ENCODE measurements at regions not wholly inside any gene's neighbourhood (a gene's known extent, or its start where the extent isn't known, plus 50 kb on each side); places are given as distances from the start of the nearest gene placed in this dataset.
"Not testable (repeated sequence)": the region's sequence is repeated elsewhere in the genome, so short reads cannot be mapped to it uniquely, and the experiment has no call there.

DNA sequence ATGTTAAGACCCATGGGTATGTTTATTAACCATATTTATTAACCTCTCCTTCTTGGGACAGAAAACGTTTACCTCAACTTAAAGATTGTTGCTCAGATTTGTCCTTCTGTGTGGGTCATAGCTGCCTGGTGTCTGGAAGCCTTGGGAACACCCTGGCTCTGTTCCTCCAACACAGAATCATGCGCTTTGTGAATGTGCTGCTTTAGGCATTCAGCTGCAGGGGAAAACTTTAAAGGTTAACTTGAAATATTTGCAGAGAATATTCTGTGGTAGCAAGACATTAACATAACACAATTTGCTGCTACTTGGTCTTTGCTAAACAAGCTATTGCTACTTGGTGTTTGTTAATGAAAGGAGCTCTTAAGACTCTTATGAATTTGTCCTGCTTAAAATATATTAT lies 50.5 kb upstream of the THOC3 start:
- not testable (repeated sequence) for DNase-seq (ENCODE audit: low spot score); H3K36me3 ChIP-seq (replicated peaks in 1 of 2; ENCODE audit: control insufficient read depth in 2 of 2, insufficient read depth in 2 of 2, low read length in 2 of 2); H2BK12ac ChIP-seq (ENCODE audit: low read length); H2AFZ ChIP-seq (ENCODE audit: low read length); H2BK15ac ChIP-seq (ENCODE audit: low read length); H3K18ac ChIP-seq (ENCODE audit: low read length); H3K4me2 ChIP-seq (ENCODE audit: insufficient read depth, low read length, poor library complexity, severe bottlenecking); H3K4me1 ChIP-seq (ENCODE audit: control insufficient read depth in 2 of 2, insufficient read depth in 1 of 2, low read depth in 1 of 2, low read length in 2 of 2); H3K14ac ChIP-seq (ENCODE audit: low read length); H3K27me3 ChIP-seq (ENCODE audit: control insufficient read depth in 3 of 3, insufficient read depth in 3 of 3, low read depth in 1 of 3, low read length in 3 of 3); H2BK120ac ChIP-seq (ENCODE audit: low read depth, low read length); H4K8ac ChIP-seq (ENCODE audit: low read depth, low read length); H3K4ac ChIP-seq (ENCODE audit: low read length); H3K27ac ChIP-seq (replicated peaks; ENCODE audit: low read length); H3K9me3 ChIP-seq (replicated peaks in 1 of 2; ENCODE audit: control insufficient read depth in 2 of 2, insufficient read depth in 1 of 2, low read depth in 1 of 2, low read length in 2 of 2); H2BK5ac ChIP-seq (ENCODE audit: low read length); H3K23ac ChIP-seq (ENCODE audit: low read depth, low read length, poor library complexity); H2AK5ac ChIP-seq (ENCODE audit: low read depth, low read length); H3K79me1 ChIP-seq (ENCODE audit: low read depth, low read length); H4K91ac ChIP-seq (ENCODE audit: low read depth, low read length, poor library complexity); H3K4me3 ChIP-seq (ENCODE audit: low read length in 2 of 2); H3K9ac ChIP-seq (ENCODE audit: low read depth, low read length, poor library complexity)
- WGBS, 2 donors (ENCODE audit: extremely low coverage in 2 of 2, insufficient read length in 2 of 2, insufficient replicate concordance in 1 of 2) = no CpG with 5 or more reads among the region's 2 CpGs

DNA sequence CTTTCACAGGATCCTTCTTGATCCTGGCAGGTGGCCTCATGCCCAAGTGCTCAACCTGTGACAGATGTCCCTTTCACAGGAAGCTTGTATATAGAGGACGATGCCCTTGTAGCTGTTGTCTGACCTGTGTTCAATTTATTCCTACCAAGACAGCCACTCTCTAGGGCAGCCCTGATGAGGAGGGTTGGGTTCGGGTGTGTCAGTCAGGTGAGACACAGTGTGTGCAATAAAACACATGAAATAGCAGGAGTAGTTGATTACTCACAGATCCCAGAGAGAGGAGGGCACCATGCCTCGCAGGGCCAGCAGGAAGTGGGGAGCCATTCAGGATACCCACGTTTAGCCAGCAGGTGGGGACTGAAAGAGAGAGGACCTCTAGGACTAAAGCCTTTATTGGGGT lies 52.7 kb upstream of the THOC3 start:
- WGBS, 2 donors (ENCODE audit: extremely low coverage in 2 of 2, insufficient read length in 2 of 2, insufficient replicate concordance in 1 of 2) = no CpG with 5 or more reads among the region's 4 CpGs

DNA sequence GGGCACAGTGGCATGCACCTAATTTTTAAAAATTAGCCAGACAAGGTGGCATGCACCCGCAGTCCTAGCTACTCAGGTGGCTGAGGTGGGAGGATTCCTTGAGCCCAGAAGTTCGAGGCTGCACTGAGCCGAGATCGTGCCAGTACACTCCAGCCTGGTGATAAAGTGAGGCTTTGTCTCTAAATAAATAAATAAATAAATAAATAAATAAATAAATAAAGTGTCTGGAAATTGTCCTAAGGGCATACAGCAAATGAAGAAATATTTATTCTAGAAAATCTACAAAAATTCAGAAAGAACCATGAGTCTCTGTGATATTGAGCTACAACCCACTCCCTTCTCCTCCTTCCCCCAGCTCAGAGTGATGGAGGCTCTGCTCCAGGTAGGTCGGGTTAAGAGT lies 55.4 kb upstream of the THOC3 start:
- not testable (repeated sequence) for H3K27me3 ChIP-seq (ENCODE audit: control insufficient read depth in 3 of 3, insufficient read depth in 3 of 3, low read depth in 1 of 3, low read length in 3 of 3); H3K23ac ChIP-seq (ENCODE audit: low read depth, low read length, poor library complexity); H3K18ac ChIP-seq (ENCODE audit: low read length); H4K91ac ChIP-seq (ENCODE audit: low read depth, low read length, poor library complexity); H2AFZ ChIP-seq (ENCODE audit: low read length); H3K14ac ChIP-seq (ENCODE audit: low read length); H3K4me2 ChIP-seq (ENCODE audit: insufficient read depth, low read length, poor library complexity, severe bottlenecking); H2BK120ac ChIP-seq (ENCODE audit: low read depth, low read length); H3K9ac ChIP-seq (ENCODE audit: low read depth, low read length, poor library complexity); H3K4me3 ChIP-seq (ENCODE audit: low read length in 2 of 2); DNase-seq (ENCODE audit: low spot score); H4K8ac ChIP-seq (ENCODE audit: low read depth, low read length); H3K4me1 ChIP-seq (ENCODE audit: control insufficient read depth in 2 of 2, insufficient read depth in 1 of 2, low read depth in 1 of 2, low read length in 2 of 2); H2AK5ac ChIP-seq (ENCODE audit: low read depth, low read length); H2BK15ac ChIP-seq (ENCODE audit: low read length); H3K27ac ChIP-seq (replicated peaks; ENCODE audit: low read length); H3K79me1 ChIP-seq (ENCODE audit: low read depth, low read length); H3K9me3 ChIP-seq (replicated peaks in 1 of 2; ENCODE audit: control insufficient read depth in 2 of 2, insufficient read depth in 1 of 2, low read depth in 1 of 2, low read length in 2 of 2); H3K4ac ChIP-seq (ENCODE audit: low read length); H2BK5ac ChIP-seq (ENCODE audit: low read length); H2BK12ac ChIP-seq (ENCODE audit: low read length); H3K36me3 ChIP-seq (replicated peaks in 1 of 2; ENCODE audit: control insufficient read depth in 2 of 2, insufficient read depth in 2 of 2, low read length in 2 of 2)
- WGBS, 2 donors (ENCODE audit: extremely low coverage in 2 of 2, insufficient read length in 2 of 2, insufficient replicate concordance in 1 of 2) = no CpG with 5 or more reads among the region's 5 CpGs

More for the DNA sequence above, 52.7 kb upstream of the THOC3 start:
- not testable (repeated sequence) for H3K4me1 ChIP-seq (ENCODE audit: control insufficient read depth in 2 of 2, insufficient read depth in 1 of 2, low read depth in 1 of 2, low read length in 2 of 2); H2BK12ac ChIP-seq (ENCODE audit: low read length); H3K27ac ChIP-seq (replicated peaks; ENCODE audit: low read length); H2AFZ ChIP-seq (ENCODE audit: low read length); H4K8ac ChIP-seq (ENCODE audit: low read depth, low read length); H3K14ac ChIP-seq (ENCODE audit: low read length); H2BK5ac ChIP-seq (ENCODE audit: low read length); H2AK5ac ChIP-seq (ENCODE audit: low read depth, low read length); H3K23ac ChIP-seq (ENCODE audit: low read depth, low read length, poor library complexity); H3K4me2 ChIP-seq (ENCODE audit: insufficient read depth, low read length, poor library complexity, severe bottlenecking); H3K9me3 ChIP-seq (replicated peaks in 1 of 2; ENCODE audit: control insufficient read depth in 2 of 2, insufficient read depth in 1 of 2, low read depth in 1 of 2, low read length in 2 of 2); H2BK15ac ChIP-seq (ENCODE audit: low read length); H3K18ac ChIP-seq (ENCODE audit: low read length); H3K9ac ChIP-seq (ENCODE audit: low read depth, low read length, poor library complexity); H3K27me3 ChIP-seq (ENCODE audit: control insufficient read depth in 3 of 3, insufficient read depth in 3 of 3, low read depth in 1 of 3, low read length in 3 of 3); H3K4ac ChIP-seq (ENCODE audit: low read length); DNase-seq (ENCODE audit: low spot score); H3K79me1 ChIP-seq (ENCODE audit: low read depth, low read length); H3K4me3 ChIP-seq (ENCODE audit: low read length in 2 of 2); H2BK120ac ChIP-seq (ENCODE audit: low read depth, low read length); H3K36me3 ChIP-seq (replicated peaks in 1 of 2; ENCODE audit: control insufficient read depth in 2 of 2, insufficient read depth in 2 of 2, low read length in 2 of 2); H4K91ac ChIP-seq (ENCODE audit: low read depth, low read length, poor library complexity)

DNA sequence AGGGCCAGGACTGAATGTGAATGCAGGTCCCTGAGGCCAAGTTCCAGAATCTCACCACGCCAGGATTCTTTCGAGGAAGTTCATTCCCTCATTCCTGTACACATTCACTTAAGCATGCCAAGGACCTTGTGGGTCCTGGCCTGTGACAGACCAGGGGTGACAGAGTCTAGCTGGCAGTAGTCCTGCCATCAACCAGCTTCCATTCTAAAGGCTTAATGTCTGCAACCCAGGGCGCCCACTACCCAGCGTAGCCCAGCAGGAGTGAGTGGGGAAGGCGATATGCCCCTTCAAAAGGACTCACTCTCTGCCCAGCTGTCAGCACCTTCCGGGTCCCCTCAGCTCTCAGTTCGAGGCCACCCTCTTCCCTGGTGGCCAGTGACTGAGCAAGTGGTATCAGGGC lies 61.3 kb upstream of the THOC3 start:
- not testable (repeated sequence) for H3K4me2 ChIP-seq (ENCODE audit: insufficient read depth, low read length, poor library complexity, severe bottlenecking); H2BK120ac ChIP-seq (ENCODE audit: low read depth, low read length); H2BK15ac ChIP-seq (ENCODE audit: low read length); H3K79me1 ChIP-seq (ENCODE audit: low read depth, low read length); H3K23ac ChIP-seq (ENCODE audit: low read depth, low read length, poor library complexity); H3K4me3 ChIP-seq (ENCODE audit: low read length in 2 of 2); DNase-seq (ENCODE audit: low spot score); H3K9ac ChIP-seq (ENCODE audit: low read depth, low read length, poor library complexity); H3K27me3 ChIP-seq (ENCODE audit: control insufficient read depth in 3 of 3, insufficient read depth in 3 of 3, low read depth in 1 of 3, low read length in 3 of 3); H4K8ac ChIP-seq (ENCODE audit: low read depth, low read length); H3K9me3 ChIP-seq (replicated peaks in 1 of 2; ENCODE audit: control insufficient read depth in 2 of 2, insufficient read depth in 1 of 2, low read depth in 1 of 2, low read length in 2 of 2); H3K4me1 ChIP-seq (ENCODE audit: control insufficient read depth in 2 of 2, insufficient read depth in 1 of 2, low read depth in 1 of 2, low read length in 2 of 2); H3K36me3 ChIP-seq (replicated peaks in 1 of 2; ENCODE audit: control insufficient read depth in 2 of 2, insufficient read depth in 2 of 2, low read length in 2 of 2); H2AK5ac ChIP-seq (ENCODE audit: low read depth, low read length); H3K14ac ChIP-seq (ENCODE audit: low read length); H4K91ac ChIP-seq (ENCODE audit: low read depth, low read length, poor library complexity); H2AFZ ChIP-seq (ENCODE audit: low read length); H2BK12ac ChIP-seq (ENCODE audit: low read length); H3K18ac ChIP-seq (ENCODE audit: low read length); H3K27ac ChIP-seq (replicated peaks; ENCODE audit: low read length); H2BK5ac ChIP-seq (ENCODE audit: low read length); H3K4ac ChIP-seq (ENCODE audit: low read length)
- WGBS, 2 donors (ENCODE audit: extremely low coverage in 2 of 2, insufficient read length in 2 of 2, insufficient replicate concordance in 1 of 2) = no CpG with 5 or more reads among the region's 7 CpGs

Measured in neuronal stem cell (in vitro differentiated cells).